ENCODE measurements at regions not wholly inside any gene's neighbourhood (a gene's known extent, or its start where the extent isn't known, plus 50 kb on each side); places are given as distances from the start of the nearest gene placed in this dataset.

GRCh38 chr12:42763682-42764081 lies 174.1 kb upstream of the PRICKLE1 start:
- H3K4me3 Mint-ChIP-seq: no peak overlapping the region
- H3K4me1 Mint-ChIP-seq: peaks cover 15% of the 10 kb centered on the region
- CTCF ChIA-PET: no interaction called here
- POLR2A ChIA-PET: no interaction called here
- H3K27ac Mint-ChIP-seq: no peak overlapping the region
- H3K27me3 Mint-ChIP-seq: no peaks in the 10 kb centered on the region
- no peaks in the 10 kb centered on the region for H3K36me3 Mint-ChIP-seq (ENCODE audit: low read depth)
- peaks cover 3% of the 10 kb centered on the region for H3K9me3 Mint-ChIP-seq
- DNase-seq: no peak

- POLR2A ChIA-PET: no interaction called here
- H3K36me3 Mint-ChIP-seq (ENCODE audit: low read depth): no peaks in the 10 kb centered on the region
- no peaks in the 10 kb centered on the region for H3K27me3 Mint-ChIP-seq
- no peak overlapping the region for H3K27ac Mint-ChIP-seq
- no peak overlapping the region for H3K4me3 Mint-ChIP-seq
- H3K4me1 Mint-ChIP-seq: peaks cover 15% of the 10 kb centered on the region
- H3K9me3 Mint-ChIP-seq: peaks cover 3% of the 10 kb centered on the region
- CTCF ChIA-PET: no interaction called here
- DNase-seq: no peak
Measured at GRCh38 chr12:42762395-42762925, 172.9 kb upstream of the PRICKLE1 start.

- H3K4me1 Mint-ChIP-seq: peaks cover 15% of the 10 kb centered on the region
- no peaks in the 10 kb centered on the region for H3K27me3 Mint-ChIP-seq
- peaks cover 3% of the 10 kb centered on the region for H3K9me3 Mint-ChIP-seq
- H3K36me3 Mint-ChIP-seq (ENCODE audit: low read depth): no peaks in the 10 kb centered on the region
- DNase-seq: no peak
- CTCF ChIA-PET: no interaction called here
- no peak overlapping the region for H3K4me3 Mint-ChIP-seq
- POLR2A ChIA-PET: no interaction called here
- H3K27ac Mint-ChIP-seq: no peak overlapping the region
Measured at GRCh38 chr12:42761601-42762350, 172.2 kb upstream of the PRICKLE1 start.

GRCh38 chr12:42761086-42761485 lies 171.5 kb upstream of the PRICKLE1 start:
- DNase-seq: no peak
- peaks cover 15% of the 10 kb centered on the region for H3K4me1 Mint-ChIP-seq
- no peak overlapping the region for H3K4me3 Mint-ChIP-seq
- CTCF ChIA-PET: no interaction called here
- no peaks in the 10 kb centered on the region for H3K27me3 Mint-ChIP-seq
- POLR2A ChIA-PET: no interaction called here
- peaks cover 3% of the 10 kb centered on the region for H3K9me3 Mint-ChIP-seq
- H3K27ac Mint-ChIP-seq: no peak overlapping the region
- no peaks in the 10 kb centered on the region for H3K36me3 Mint-ChIP-seq (ENCODE audit: low read depth)

- Mint-ChIP-seq H3K4me1 (peaks cover 15% of the 10 kb centered on the region), H3K36me3 (ENCODE audit: low read depth) (no peaks in the 10 kb centered on the region), H3K4me3 (no peak overlapping the region), H3K27ac (no peak overlapping the region), H3K9me3 (peaks cover 3% of the 10 kb centered on the region), H3K27me3 (no peaks in the 10 kb centered on the region)
- DNase-seq: no peak
- POLR2A ChIA-PET: no interaction called here
- CTCF ChIA-PET: no interaction called here
Measured at GRCh38 chr12:42760550-42760949, 171.0 kb upstream of the PRICKLE1 start.

GRCh38 chr12:42759622-42760273 lies 170.2 kb upstream of the PRICKLE1 start:
- peaks cover 3% of the 10 kb centered on the region for H3K9me3 Mint-ChIP-seq

GRCh38 chr12:42758806-42759205 lies 169.3 kb upstream of the PRICKLE1 start:
- ChIA-PET CTCF (no interaction called here), POLR2A (no interaction called here)
- no peak overlapping the region for H3K4me3 Mint-ChIP-seq
- no peaks in the 10 kb centered on the region for H3K36me3 Mint-ChIP-seq (ENCODE audit: low read depth)
- no peaks in the 10 kb centered on the region for H3K27me3 Mint-ChIP-seq
- no peak for DNase-seq
- H3K9me3 Mint-ChIP-seq: peaks cover 2% of the 10 kb centered on the region
- H3K4me1 Mint-ChIP-seq: peaks cover 15% of the 10 kb centered on the region
- no peak overlapping the region for H3K27ac Mint-ChIP-seq

More at GRCh38 chr12:42759622-42760273, 170.2 kb upstream of the PRICKLE1 start:
- peaks cover 15% of the 10 kb centered on the region for H3K4me1 Mint-ChIP-seq
- CTCF ChIA-PET: no interaction called here
- no peak for DNase-seq
- H3K27me3 Mint-ChIP-seq: no peaks in the 10 kb centered on the region
- POLR2A ChIA-PET: no interaction called here
- no peak overlapping the region for H3K4me3 Mint-ChIP-seq
- H3K27ac Mint-ChIP-seq: no peak overlapping the region
- no peaks in the 10 kb centered on the region for H3K36me3 Mint-ChIP-seq (ENCODE audit: low read depth)

GRCh38 chr12:42757624-42758119 lies 168.1 kb upstream of the PRICKLE1 start:
- ChIA-PET POLR2A (no interaction called here), CTCF (no interaction called here)
- Mint-ChIP-seq H3K27me3 (no peaks in the 10 kb centered on the region), H3K4me1 (peaks cover 14% of the 10 kb centered on the region), H3K4me3 (no peak overlapping the region), H3K36me3 (ENCODE audit: low read depth) (no peaks in the 10 kb centered on the region), H3K9me3 (no peaks in the 10 kb centered on the region), H3K27ac (no peak overlapping the region)
- no peak for DNase-seq

GRCh38 chr12:42756841-42757623 lies 167.5 kb upstream of the PRICKLE1 start:
- Mint-ChIP-seq H3K4me1 (peaks cover 8% of the 10 kb centered on the region), H3K9me3 (no peaks in the 10 kb centered on the region), H3K4me3 (no peak overlapping the region), H3K27me3 (no peaks in the 10 kb centered on the region), H3K36me3 (ENCODE audit: low read depth) (no peaks in the 10 kb centered on the region), H3K27ac (no peak overlapping the region)
- ChIA-PET POLR2A (no interaction called here), CTCF (no interaction called here)
- no peak for DNase-seq

GRCh38 chr12:42750356-42750755 lies 160.8 kb upstream of the PRICKLE1 start:
- no peak for DNase-seq
- Mint-ChIP-seq H3K27me3 (no peaks in the 10 kb centered on the region), H3K27ac (no peak overlapping the region), H3K9me3 (peaks cover 10% of the 10 kb centered on the region), H3K4me1 (no peaks in the 10 kb centered on the region), H3K36me3 (ENCODE audit: low read depth) (no peaks in the 10 kb centered on the region), H3K4me3 (no peak overlapping the region)
- POLR2A ChIA-PET: no interaction called here
- CTCF ChIA-PET: no interaction called here

- Mint-ChIP-seq H3K4me3 (no peak overlapping the region), H3K27me3 (no peaks in the 10 kb centered on the region), H3K9me3 (peaks cover 10% of the 10 kb centered on the region), H3K36me3 (ENCODE audit: low read depth) (no peaks in the 10 kb centered on the region), H3K4me1 (no peaks in the 10 kb centered on the region), H3K27ac (no peak overlapping the region)
- no peak for DNase-seq
- CTCF ChIA-PET: no interaction called here
- POLR2A ChIA-PET: no interaction called here
Measured at GRCh38 chr12:42749239-42749638, 159.7 kb upstream of the PRICKLE1 start.

GRCh38 chr12:42744539-42745182 lies 155.1 kb upstream of the PRICKLE1 start:
- Mint-ChIP-seq H3K9me3 (peaks cover 10% of the 10 kb centered on the region), H3K27ac (no peak overlapping the region), H3K4me1 (no peaks in the 10 kb centered on the region), H3K36me3 (ENCODE audit: low read depth) (no peaks in the 10 kb centered on the region), H3K27me3 (no peaks in the 10 kb centered on the region), H3K4me3 (no peak overlapping the region)
- DNase-seq: no peak
- CTCF ChIA-PET: no interaction called here
- POLR2A ChIA-PET: no interaction called here

- POLR2A ChIA-PET: no interaction called here
- no peak overlapping the region for H3K27ac Mint-ChIP-seq
- H3K4me1 Mint-ChIP-seq: no peaks in the 10 kb centered on the region
- DNase-seq: no peak
- no peaks in the 10 kb centered on the region for H3K27me3 Mint-ChIP-seq
- no peaks in the 10 kb centered on the region for H3K36me3 Mint-ChIP-seq (ENCODE audit: low read depth)
- H3K4me3 Mint-ChIP-seq: no peak overlapping the region
- CTCF ChIA-PET: no interaction called here
- peaks cover 10% of the 10 kb centered on the region for H3K9me3 Mint-ChIP-seq
Measured at GRCh38 chr12:42742716-42743115, 153.2 kb upstream of the PRICKLE1 start.
